Natural killer cell (primary cell): ENCODE measurements at regions not wholly inside any gene's neighbourhood (a gene's known extent, or its start where the extent isn't known, plus 50 kb on each side); places are given as distances from the start of the nearest gene placed in this dataset.

Experiments
- ATAC-seq, 3 donors: fragments of 150-1000 bp in 2 of 3; fragments of 200-7000 bp in 1 of 3; cut with Tn5 transposase; 1 replicate in 1 of 3; 2 replicates in 2 of 3; pipeline ENCODE4 v1.10.0; 2021; ENCODE audit warnings: mild to moderate bottlenecking in 2 of 3, moderate library complexity in 2 of 3
- DNase-seq, 2 donors: peaks; one replicate each; pipeline versions ENCODE4 v3.0.0 to v3.0.0-alpha.2; 2013 to 2021; ENCODE audit warnings: mixed read lengths in 1 of 2
- H3K27ac ChIP-seq: one replicate; pipeline ENCODE4 v1.5.1; 2013; ENCODE audit warnings: mild to moderate bottlenecking, low read length
- H3K27me3 ChIP-seq: one replicate; pipeline ENCODE4 v1.6.1; 2013; ENCODE audit warnings: low read length; ENCODE audit not compliant: control insufficient read depth, insufficient read depth
- H3K36me3 ChIP-seq: one replicate; pipeline ENCODE4 v1.6.1; 2013; ENCODE audit warnings: low read length; ENCODE audit not compliant: control insufficient read depth, insufficient read depth
- H3K4me1 ChIP-seq: one replicate; pipeline ENCODE4 v1.6.1; 2013; ENCODE audit warnings: low read length; ENCODE audit not compliant: control insufficient read depth, insufficient read depth
- H3K4me3 ChIP-seq: one replicate; pipeline ENCODE4 v1.5.1; 2013; ENCODE audit warnings: low read length
- H3K9me3 ChIP-seq: one replicate; pipeline ENCODE4 v1.6.1; 2013; ENCODE audit warnings: low read length; ENCODE audit not compliant: control insufficient read depth, insufficient read depth
- H3K27ac Mint-ChIP-seq, 2 donors: one replicate each; pipeline ENCODE4 v1.8.0; 2022; ENCODE audit warnings: mild to moderate bottlenecking in 2 of 2, mixed read lengths in 2 of 2, moderate library complexity in 1 of 2
- H3K27me3 Mint-ChIP-seq, 2 donors: one replicate each; pipeline ENCODE4 v1.8.0; 2022; ENCODE audit warnings: low read depth in 2 of 2, mixed read lengths in 2 of 2
- H3K36me3 Mint-ChIP-seq: one replicate; pipeline ENCODE4 v1.8.0; 2022; ENCODE audit warnings: mixed read lengths
- H3K4me1 Mint-ChIP-seq, 2 donors: one replicate each; pipeline ENCODE4 v1.8.0; 2022; ENCODE audit warnings: mixed read lengths in 2 of 2
- H3K4me3 Mint-ChIP-seq: one replicate; pipeline ENCODE4 v1.8.0; 2022; ENCODE audit warnings: mild to moderate bottlenecking, moderate library complexity, mixed read lengths
- H3K9me3 Mint-ChIP-seq, 2 donors: one replicate each; pipeline ENCODE4 v1.8.0; 2022; ENCODE audit warnings: mixed read lengths in 2 of 2
- CTCF ChIP-seq: fragments of 200-600 bp; IDR thresholded peaks from one replicate; pipeline ENCODE4 v1.8.0; 2022; ENCODE audit warnings: antibody characterized with exemption
- WGBS: methylation state at CpG from one replicate; pipeline ENCODE4 v1.1.7; 2013; ENCODE audit warnings: missing lambda C conversion rate; ENCODE audit not compliant: insufficient coverage; 5-methylcytosine and 5-hydroxymethylcytosine counted together
- intact Hi-C: fragments of 100-400 bp; cut with micrococcal nuclease; formaldehyde crosslinking; loops from one replicate; pipeline ENCODE4 v1.14.2; 2022

GRCh38 chr5:18544421-18544820, 910.2 kb downstream of the TAF11L14 start:
- H3K4me3 Mint-ChIP-seq: no peak overlapping the region
- TF ChIP-seq CTCF: no peak
- no peaks in the 10 kb centered on the region for H3K27me3 Mint-ChIP-seq
- intact Hi-C loops: no loop called here
- Histone ChIP-seq H3K27me3 (no peaks in the 10 kb centered on the region), H3K4me1 (no peaks in the 10 kb centered on the region), H3K9me3 (no peaks in the 10 kb centered on the region), H3K27ac (no peak overlapping the region), H3K4me3 (no peak overlapping the region), H3K36me3 (no peaks in the 10 kb centered on the region)
- no peaks in the 10 kb centered on the region for H3K4me1 Mint-ChIP-seq
- H3K9me3 Mint-ChIP-seq: peaks cover 10 to 18% of the 10 kb centered on the region in 2 donors
- no peaks in the 10 kb centered on the region for H3K36me3 Mint-ChIP-seq
- no peak overlapping the region for H3K27ac Mint-ChIP-seq
- 90% methylated on average over 6 of the region's 6 CpGs for WGBS
- no peak for DNase-seq
- no peak for ATAC-seq

GRCh38 chr5:18546591-18546990, 912.3 kb downstream of the TAF11L14 start:
- Mint-ChIP-seq H3K4me1 (no peaks in the 10 kb centered on the region), H3K36me3 (peaks cover 11% of the 10 kb centered on the region), H3K4me3 (no peak overlapping the region), H3K27ac (no peak overlapping the region), H3K9me3 (peaks cover 12 to 20% of the 10 kb centered on the region in 2 donors), H3K27me3 (no peaks in the 10 kb centered on the region)
- ATAC-seq (no peak), DNase-seq (no peak)
- H3K9me3 ChIP-seq: no peaks in the 10 kb centered on the region
- no peak for TF ChIP-seq CTCF
- no peaks in the 10 kb centered on the region for H3K27me3 ChIP-seq
- no peak overlapping the region for H3K27ac ChIP-seq
- no peaks in the 10 kb centered on the region for H3K36me3 ChIP-seq
- intact Hi-C loops: no loop called here
- H3K4me1 ChIP-seq: no peaks in the 10 kb centered on the region
- no peak overlapping the region for H3K4me3 ChIP-seq

- Histone ChIP-seq H3K36me3 (no peaks in the 10 kb centered on the region), H3K27me3 (no peaks in the 10 kb centered on the region), H3K27ac (no peak overlapping the region), H3K9me3 (no peaks in the 10 kb centered on the region), H3K4me1 (no peaks in the 10 kb centered on the region), H3K4me3 (no peak overlapping the region)
- peaks cover 14 to 25% of the 10 kb centered on the region in 2 donors for H3K9me3 Mint-ChIP-seq
- peaks cover 20% of the 10 kb centered on the region for H3K36me3 Mint-ChIP-seq
- H3K4me3 Mint-ChIP-seq: no peak overlapping the region
- TF ChIP-seq CTCF: no peak
- ATAC-seq (no peak), DNase-seq (no peak)
- H3K27ac Mint-ChIP-seq: no peak overlapping the region
- H3K27me3 Mint-ChIP-seq: no peaks in the 10 kb centered on the region
- intact Hi-C loops: no loop called here
- 92% methylated on average over 18 of the region's 18 CpGs for WGBS
- H3K4me1 Mint-ChIP-seq: no peaks in the 10 kb centered on the region
Measured at GRCh38 chr5:18551716-18552115, 917.5 kb downstream of the TAF11L14 start.

GRCh38 chr5:18553269-18553668, 919.0 kb downstream of the TAF11L14 start:
- Mint-ChIP-seq H3K4me1 (no peaks in the 10 kb centered on the region), H3K4me3 (no peak overlapping the region), H3K27me3 (no peaks in the 10 kb centered on the region), H3K9me3 (peaks cover 14 to 22% of the 10 kb centered on the region in 2 donors), H3K27ac (no peak overlapping the region), H3K36me3 (peaks cover 20% of the 10 kb centered on the region)
- no peak for ATAC-seq
- Histone ChIP-seq H3K27me3 (no peaks in the 10 kb centered on the region), H3K36me3 (no peaks in the 10 kb centered on the region), H3K27ac (no peak overlapping the region), H3K4me1 (no peaks in the 10 kb centered on the region), H3K9me3 (no peaks in the 10 kb centered on the region), H3K4me3 (no peak overlapping the region)
- WGBS: 70% methylated on average over 3 of the region's 3 CpGs
- no peak for TF ChIP-seq CTCF
- intact Hi-C loops: no loop called here
- no peak for DNase-seq
